GM12878 (cell line): ENCODE measurements at regions not wholly inside any gene's neighbourhood (a gene's known extent, or its start where the extent isn't known, plus 50 kb on each side); places are given as distances from the start of the nearest gene placed in this dataset.

Experiments
- ATAC-seq: fragments of 200-7000 bp; cut with Tn5 transposase; 3 replicates; pipeline ENCODE4 v1.9.1; 2020; ENCODE audit warnings: mild to moderate bottlenecking, moderate library complexity
- BruUV-seq: library from RNA; stranded (reverse); fragments of 400-500 nt; replicated peaks from 2 replicates; lab custom pipeline; 2021; lab: Mats Ljungman, UMichigan
- CTCF ChIA-PET: fragments of 300-600 bp; sonication (Branson Sonifier 250); formaldehyde crosslinking; extraction: SDS; loops from one replicate; lab custom pipeline; 2021; ENCODE audit warnings: inconsistent platforms; lab: Yijun Ruan, JAX
- POLR2A ChIA-PET: fragments of 350-600 bp; formaldehyde crosslinking; extraction: SDS; loops from one replicate; lab custom pipeline; 2021; ENCODE audit warnings: inconsistent platforms; lab: Charles Lee
- RAD21 ChIA-PET: fragments of 300-600 bp; sonication (Branson Sonifier 250); formaldehyde crosslinking; loops from one replicate; lab custom pipeline; 2023; ENCODE audit warnings: antibody characterized with exemption; ENCODE audit not compliant: unreplicated experiment; lab: Charles Lee
- SMC1A ChIA-PET: fragments of 300-600 bp; sonication (Branson Sonifier 250); formaldehyde crosslinking; loops from one replicate; lab custom pipeline; 2023; ENCODE audit not compliant: unreplicated experiment, uncharacterized antibody; lab: Charles Lee
- DNase-seq: peaks from one replicate; pipeline ENCODE4 v3.0.0-alpha.2; 2011; ENCODE audit warnings: low read depth, low spot score
- FAIRE-seq: peaks from 3 replicates; lab custom pipeline; 2011; peaks lifted over from hg19 to GRCh38; lab: Jason Lieb, UNC
- H2AFZ ChIP-seq: 2 replicates; pipeline ENCODE4 v1.6.0; 2011; ENCODE audit warnings: low read depth, low read length, control low read depth; ENCODE audit not compliant: control insufficient read depth
- H3K27ac ChIP-seq: 2 replicates; pipeline ENCODE4 v1.5.1; 2011; ENCODE audit warnings: control low read depth; ENCODE audit not compliant: control insufficient read depth, insufficient read depth
- H3K27me3 ChIP-seq, 2 experiments: replicated peaks in 1 of 2; 2 replicates each; pipeline versions ENCODE4 v1.6.0 to v1.6.1; 2011; ENCODE audit warnings: low read length in 1 of 2; ENCODE audit not compliant: control insufficient read depth in 2 of 2, insufficient read depth in 2 of 2
- H3K36me3 ChIP-seq, 2 experiments: 2 replicates each; pipeline ENCODE4 v1.5.1; 2011; ENCODE audit warnings: low read length in 1 of 2; ENCODE audit not compliant: control insufficient read depth in 2 of 2, insufficient read depth in 2 of 2
- H3K4me1 ChIP-seq: 2 replicates; pipeline ENCODE4 v1.6.1; 2011; ENCODE audit warnings: mild to moderate bottlenecking, low read length, moderate library complexity, mixed read lengths; ENCODE audit not compliant: control insufficient read depth, insufficient read depth
- H3K4me2 ChIP-seq: 2 replicates; pipeline ENCODE4 v1.6.0; 2011; ENCODE audit warnings: control low read depth; ENCODE audit not compliant: control insufficient read depth, insufficient read depth
- H3K4me3 ChIP-seq: fragments of 200-600 bp; sonication (generic); 2 replicates; pipeline ENCODE4 v1.5.1; 2016
- H3K79me2 ChIP-seq: 2 replicates; pipeline ENCODE4 v1.6.0; 2011; ENCODE audit warnings: low read length; ENCODE audit not compliant: control insufficient read depth, insufficient read depth
- H3K9ac ChIP-seq: 2 replicates; pipeline ENCODE4 v1.8.0; 2011; ENCODE audit warnings: low read length, control low read depth, mixed read lengths; ENCODE audit not compliant: control insufficient read depth, insufficient read depth
- H3K9me3 ChIP-seq: replicated peaks from 3 replicates; pipeline ENCODE4 v1.5.1; 2011; ENCODE audit warnings: mild to moderate bottlenecking, low read length; ENCODE audit not compliant: control insufficient read depth, insufficient read depth
- H4K20me1 ChIP-seq: 2 replicates; pipeline ENCODE4 v1.6.0; 2011; ENCODE audit not compliant: control insufficient read depth, insufficient read depth
- BCL11A ChIP-seq: IDR thresholded peaks from 2 replicates; pipeline ENCODE4 v1.6.1; 2011; ENCODE audit warnings: low read depth, low read length
- DPF2 ChIP-seq: fragments of 450-650 bp; IDR thresholded peaks from 2 replicates; pipeline ENCODE4 v1.6.1; 2017; ENCODE audit warnings: mild to moderate bottlenecking
- EED ChIP-seq: sonication (generic); IDR thresholded peaks from 2 replicates; pipeline ENCODE4 v1.6.1; 2016; ENCODE audit warnings: antibody characterized with exemption, low read depth
- IRF4 ChIP-seq: IDR thresholded peaks from 2 replicates; pipeline ENCODE4 v1.6.1; 2011; ENCODE audit warnings: low read depth, low read length
- MYB ChIP-seq: fragments of 150-350 bp; IDR thresholded peaks from 2 replicates; pipeline ENCODE4 v1.6.1; 2014; ENCODE audit warnings: mild to moderate bottlenecking, low read depth, low read length, borderline replicate concordance
- NFXL1 ChIP-seq: fragments of 450-650 bp; IDR thresholded peaks from 2 replicates; pipeline ENCODE4 v1.6.1; 2017; ENCODE audit warnings: antibody characterized with exemption, mild to moderate bottlenecking, borderline replicate concordance
- POLR2AphosphoS2 ChIP-seq: IDR thresholded peaks from 2 replicates; pipeline ENCODE4 v1.6.1; 2011; ENCODE audit warnings: low read depth, mild to moderate bottlenecking, low read length, improper control_type of control experiment, moderate library complexity
- POU2F2 ChIP-seq: IDR thresholded peaks from 3 replicates; pipeline ENCODE4 v1.6.1; 2011; ENCODE audit warnings: low read depth, mild to moderate bottlenecking, low read length, borderline replicate concordance
- SREBF1 ChIP-seq: IDR thresholded peaks from 2 replicates; pipeline ENCODE4 v1.6.1; 2012; ENCODE audit warnings: mild to moderate bottlenecking, low read length
- YY1 ChIP-seq: IDR thresholded peaks from 2 replicates; pipeline ENCODE4 v1.6.1; 2011; ENCODE audit warnings: low read depth, mild to moderate bottlenecking, low read length
- ZNF207 ChIP-seq: fragments of 450-650 bp; IDR thresholded peaks from 2 replicates; pipeline ENCODE4 v1.6.1; 2014; ENCODE audit warnings: antibody characterized with exemption, mild to moderate bottlenecking, borderline replicate concordance
- ZNF622 ChIP-seq: fragments of 450-650 bp; IDR thresholded peaks from 2 replicates; pipeline ENCODE4 v1.6.1; 2017; ENCODE audit warnings: mild to moderate bottlenecking, inconsistent platforms
- WGBS: methylation state at CpG from one replicate; pipeline ENCODE4 v1.1.6; 2016; ENCODE audit warnings: low lambda C conversion rate; ENCODE audit not compliant: insufficient replicate concordance, insufficient coverage; ENCODE audit errors: missing lambda C conversion rate; 5-methylcytosine and 5-hydroxymethylcytosine counted together
- in situ Hi-C: fragments of 300-500 bp; cut with MboI; formaldehyde crosslinking; loops from 9 replicates; pipeline ENCODE4 v1.14.3; 2018; ENCODE audit warnings: mixed read lengths
- intact Hi-C: fragments of 100-400 bp; cut with micrococcal nuclease; formaldehyde crosslinking; loops from one replicate; pipeline ENCODE4 v1.14.2; 2022; ENCODE audit not compliant: unreplicated experiment
- TF ChIP-seq, protein P1 (sequence below): IDR thresholded peaks from 2 replicates; pipeline ENCODE4 v1.6.1; 2012; ENCODE audit warnings: low read depth, low read length, improper control_type of control experiment
- TF ChIP-seq, protein P2 (sequence below): fragments of 450-650 bp; IDR thresholded peaks from 2 replicates; pipeline ENCODE4 v1.6.1; 2018; ENCODE audit warnings: borderline replicate concordance, mild to moderate bottlenecking; ENCODE audit not compliant: partially characterized antibody
- TF ChIP-seq, protein P3 (sequence below): IDR thresholded peaks from 2 replicates; pipeline ENCODE4 v1.6.1; 2011; ENCODE audit warnings: low read depth, mild to moderate bottlenecking, low read length, moderate library complexity, borderline replicate concordance; ENCODE audit errors: extremely low read depth
- TF ChIP-seq, protein P4 (sequence below): fragments of 450-650 bp; IDR thresholded peaks from 2 replicates; pipeline ENCODE4 v1.6.1; 2014; ENCODE audit warnings: mild to moderate bottlenecking

DNA sequence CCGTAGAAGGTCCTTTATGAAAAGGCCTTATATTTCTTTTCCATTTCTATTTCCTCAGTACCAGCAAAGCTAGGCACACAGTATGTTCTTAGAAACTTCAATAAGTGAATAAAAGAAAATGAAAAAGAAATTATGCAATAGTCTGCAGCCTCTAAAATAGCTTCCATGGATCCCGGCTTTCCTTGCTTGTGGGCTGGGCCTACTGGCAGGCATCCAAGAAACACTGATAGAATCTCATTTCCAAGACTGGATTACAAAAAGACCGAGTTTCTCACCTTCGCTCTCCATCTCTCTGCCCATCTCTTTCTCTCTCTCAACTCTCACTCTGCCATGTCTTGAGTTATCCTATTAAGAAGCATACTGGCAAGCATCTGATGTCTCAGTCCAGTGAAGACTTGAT, 187.5 kb upstream of the FKBP1C start:
- FAIRE-seq (no peak), DNase-seq (no peak), ATAC-seq (no peak)
- H4K20me1 ChIP-seq, result no peaks in the 10 kb centered on the region
- no TSS peak for BruUV-seq
- ChIA-PET RAD21 (no interaction called here), POLR2A (no interaction called here), SMC1A (interaction anchor here (1.2 kb wide), 1 partner anchor 19 kb away, joined by 3 read pairs; no protein-coding TSS in a partner anchor), CTCF (no interaction called here)
- no peak overlapping the region for H3K4me2 ChIP-seq
- H2AFZ ChIP-seq, result no peak overlapping the region
- in situ Hi-C loops, result no loop called here
- no peaks in the 10 kb centered on the region for H3K79me2 ChIP-seq
- H3K9ac ChIP-seq, result no peak overlapping the region
- no peaks in the 10 kb centered on the region for H3K9me3 ChIP-seq
- H3K4me1 ChIP-seq, result no peaks in the 10 kb centered on the region
- intact Hi-C loops, result no loop called here
- no peaks in the 10 kb centered on the region for H3K36me3 ChIP-seq
- 6% methylated on average over 4 of the region's 4 CpGs for WGBS
- H3K27me3 ChIP-seq, result no peaks in the 10 kb centered on the region
- no peak overlapping the region for H3K4me3 ChIP-seq
- TF ChIP-seq DPF2 (no peak), NFXL1 (no peak), POLR2AphosphoS2 (no peak), POU2F2 (no peak), ZNF622 (no peak), IRF4 (no peak), SREBF1 (no peak)
- TF ChIP-seq, protein P1, sequence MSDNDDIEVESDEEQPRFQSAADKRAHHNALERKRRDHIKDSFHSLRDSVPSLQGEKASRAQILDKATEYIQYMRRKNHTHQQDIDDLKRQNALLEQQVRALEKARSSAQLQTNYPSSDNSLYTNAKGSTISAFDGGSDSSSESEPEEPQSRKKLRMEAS, result no peak
- no peak overlapping the region for H3K27ac ChIP-seq

DNA sequence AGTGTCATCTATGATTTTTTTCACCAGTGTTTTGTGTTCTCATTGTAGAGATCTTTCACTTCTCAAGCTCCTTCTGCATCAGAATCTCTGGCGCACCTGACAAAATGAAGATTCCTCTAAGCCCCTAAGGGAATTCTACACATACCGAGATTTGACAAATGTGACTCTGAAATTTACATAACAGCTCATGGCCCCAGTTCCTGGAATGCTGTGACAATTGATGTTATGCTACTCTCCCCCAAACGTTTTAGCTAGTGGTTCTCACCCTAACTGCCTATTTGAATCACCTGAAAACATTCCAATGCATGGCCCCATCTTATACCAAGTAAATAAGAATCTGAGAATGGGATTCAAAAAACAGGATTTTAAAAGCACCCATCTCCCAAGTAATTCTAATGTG, 162.1 kb upstream of the FKBP1C start:
- ATAC-seq, result no peak
- H3K36me3 ChIP-seq, result no peaks in the 10 kb centered on the region
- no peaks in the 10 kb centered on the region for H3K4me1 ChIP-seq
- DNase-seq, result no peak
- POLR2A ChIA-PET, result no interaction called here
- 65% methylated on average over 3 of the region's 3 CpGs for WGBS
- CTCF ChIA-PET, result no interaction called here
- H2AFZ ChIP-seq, result no peak overlapping the region
- H3K9ac ChIP-seq, result no peak overlapping the region
- FAIRE-seq, result no peak
- no peak overlapping the region for H3K4me3 ChIP-seq
- SMC1A ChIA-PET, result no interaction called here
- no peaks in the 10 kb centered on the region for H3K27me3 ChIP-seq
- H3K27ac ChIP-seq, result no peak overlapping the region
- H3K79me2 ChIP-seq, result no peaks in the 10 kb centered on the region
- H3K4me2 ChIP-seq, result no peak overlapping the region
- BruUV-seq, result no TSS peak
- intact Hi-C loops, result no loop called here
- RAD21 ChIA-PET, result no interaction called here
- in situ Hi-C loops, result no loop called here
- no peaks in the 10 kb centered on the region for H3K9me3 ChIP-seq
- H4K20me1 ChIP-seq, result no peaks in the 10 kb centered on the region
- TF ChIP-seq ZNF207 (no peak), EED (no peak), BCL11A (no peak), MYB (no peak), YY1 (no peak)
- TF ChIP-seq, protein P2, sequence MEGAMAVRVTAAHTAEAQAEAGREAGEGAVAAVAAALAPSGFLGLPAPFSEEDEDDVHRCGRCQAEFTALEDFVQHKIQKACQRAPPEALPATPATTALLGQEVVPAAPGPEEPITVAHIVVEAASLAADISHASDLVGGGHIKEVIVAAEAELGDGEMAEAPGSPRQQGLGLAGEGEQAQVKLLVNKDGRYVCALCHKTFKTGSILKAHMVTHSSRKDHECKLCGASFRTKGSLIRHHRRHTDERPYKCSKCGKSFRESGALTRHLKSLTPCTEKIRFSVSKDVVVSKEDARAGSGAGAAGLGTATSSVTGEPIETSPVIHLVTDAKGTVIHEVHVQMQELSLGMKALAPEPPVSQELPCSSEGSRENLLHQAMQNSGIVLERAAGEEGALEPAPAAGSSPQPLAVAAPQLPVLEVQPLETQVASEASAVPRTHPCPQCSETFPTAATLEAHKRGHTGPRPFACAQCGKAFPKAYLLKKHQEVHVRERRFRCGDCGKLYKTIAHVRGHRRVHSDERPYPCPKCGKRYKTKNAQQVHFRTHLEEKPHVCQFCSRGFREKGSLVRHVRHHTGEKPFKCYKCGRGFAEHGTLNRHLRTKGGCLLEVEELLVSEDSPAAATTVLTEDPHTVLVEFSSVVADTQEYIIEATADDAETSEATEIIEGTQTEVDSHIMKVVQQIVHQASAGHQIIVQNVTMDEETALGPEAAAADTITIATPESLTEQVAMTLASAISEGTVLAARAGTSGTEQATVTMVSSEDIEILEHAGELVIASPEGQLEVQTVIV, result no peak
- TF ChIP-seq, protein P3, sequence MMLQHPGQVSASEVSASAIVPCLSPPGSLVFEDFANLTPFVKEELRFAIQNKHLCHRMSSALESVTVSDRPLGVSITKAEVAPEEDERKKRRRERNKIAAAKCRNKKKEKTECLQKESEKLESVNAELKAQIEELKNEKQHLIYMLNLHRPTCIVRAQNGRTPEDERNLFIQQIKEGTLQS, result no peak
- TF ChIP-seq, protein P4, sequence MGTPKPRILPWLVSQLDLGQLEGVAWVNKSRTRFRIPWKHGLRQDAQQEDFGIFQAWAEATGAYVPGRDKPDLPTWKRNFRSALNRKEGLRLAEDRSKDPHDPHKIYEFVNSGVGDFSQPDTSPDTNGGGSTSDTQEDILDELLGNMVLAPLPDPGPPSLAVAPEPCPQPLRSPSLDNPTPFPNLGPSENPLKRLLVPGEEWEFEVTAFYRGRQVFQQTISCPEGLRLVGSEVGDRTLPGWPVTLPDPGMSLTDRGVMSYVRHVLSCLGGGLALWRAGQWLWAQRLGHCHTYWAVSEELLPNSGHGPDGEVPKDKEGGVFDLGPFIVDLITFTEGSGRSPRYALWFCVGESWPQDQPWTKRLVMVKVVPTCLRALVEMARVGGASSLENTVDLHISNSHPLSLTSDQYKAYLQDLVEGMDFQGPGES, result no peak
